ENCODE measurements at regions not wholly inside any gene's neighbourhood (a gene's known extent, or its start where the extent isn't known, plus 50 kb on each side); places are given as distances from the start of the nearest gene placed in this dataset.

DNA sequence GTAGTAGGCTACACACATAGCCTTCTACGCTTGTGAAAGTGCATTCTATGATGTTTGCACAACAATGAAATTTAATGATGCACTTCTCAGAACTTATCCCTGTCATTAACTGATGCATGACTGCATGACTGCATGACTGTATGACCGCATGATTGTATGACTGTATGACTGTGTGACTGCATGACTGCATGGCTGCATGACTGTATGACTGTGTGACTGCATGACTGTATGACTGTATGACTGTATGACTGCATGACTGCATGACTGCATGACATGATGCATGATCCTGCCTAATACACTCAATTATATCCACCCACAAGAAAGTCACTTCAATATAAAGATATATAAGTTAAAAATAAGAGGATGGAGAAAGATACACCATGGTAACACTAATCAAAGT is 365.4 kb upstream of the FSIP2 start:
- Histone ChIP-seq H2AFZ (ENCODE audit: low read length) (no peak overlapping the region), H3K79me1 (ENCODE audit: insufficient read depth, low read depth, low read length, poor library complexity, severe bottlenecking) (no peaks in the 10 kb centered on the region), H3K9me3 (ENCODE audit: control insufficient read depth, low read depth, low read length) (no peaks in the 10 kb centered on the region), H2BK120ac (ENCODE audit: low read depth, low read length, poor library complexity, severe bottlenecking) (no peak overlapping the region), H3K18ac (ENCODE audit: insufficient read length, low read depth, low read length) (no peak overlapping the region), H3K4me2 (ENCODE audit: insufficient read depth, insufficient read length, low read length) (no peak overlapping the region), H4K91ac (ENCODE audit: insufficient read length, low read depth, low read length) (no peak overlapping the region), H3K23me2 (ENCODE audit: insufficient read length, low read depth, low read length, poor library complexity, severe bottlenecking) (no peaks in the 10 kb centered on the region), H3K14ac (ENCODE audit: insufficient read depth, low read length) (no peak overlapping the region), H3K27me3 (ENCODE audit: insufficient read depth, low read length) (no peaks in the 10 kb centered on the region), H4K5ac (ENCODE audit: insufficient read length, low read depth, low read length) (peak overlapping the region; percentile 29), H3T11ph (ENCODE audit: low read length) (no peak overlapping the region), H2BK12ac (ENCODE audit: insufficient read length, low read depth, low read length) (no peak overlapping the region), H2BK15ac (ENCODE audit: low read depth, low read length) (no peak overlapping the region), H2BK5ac (ENCODE audit: insufficient read length, low read length) (no peak overlapping the region), H3K79me2 (ENCODE audit: insufficient read depth, low read length) (no peaks in the 10 kb centered on the region), H2AK5ac (ENCODE audit: insufficient read length, low read length) (no peak overlapping the region), H3K56ac (ENCODE audit: insufficient read length, low read depth, low read length) (no peak overlapping the region), H2BK20ac (ENCODE audit: low read depth, low read length, poor library complexity, severe bottlenecking) (no peak overlapping the region), H3K4ac (ENCODE audit: low read depth, low read length) (no peak overlapping the region), H3K9ac (ENCODE audit: extremely low read depth, insufficient read length, low read length) (no peak overlapping the region), H3K23ac (ENCODE audit: insufficient read length, low read depth, low read length) (no peak overlapping the region), H3K4me1 (ENCODE audit: insufficient read depth, low read length) (no peaks in the 10 kb centered on the region), H4K8ac (replicated peaks; ENCODE audit: insufficient read length, low read depth, low read length) (no peak overlapping the region), H3K27ac (ENCODE audit: insufficient read length, low read depth, low read length) (no peak overlapping the region), H4K20me1 (ENCODE audit: control insufficient read depth, insufficient read depth, insufficient read length) (no peaks in the 10 kb centered on the region)
- Mint-ChIP-seq H3K4me1 (no peaks in the 10 kb centered on the region), H3K4me3 (no peak overlapping the region), H3K27ac (no peak overlapping the region), H3K36me3 (ENCODE audit: insufficient read depth in 1 of 3, low read depth in 3 of 3) (no peaks in the 10 kb centered on the region), H3K27me3 (ENCODE audit: low read depth) (no peaks in the 10 kb centered on the region), H3K9me3 (no peaks in the 10 kb centered on the region)
- no peak for DNase-seq
- no CpG with 5 or more reads among the region's 2 CpGs for WGBS (ENCODE audit: extremely low coverage, insufficient read length, low lambda C conversion rate)
- TF ChIP-seq, protein P1, sequence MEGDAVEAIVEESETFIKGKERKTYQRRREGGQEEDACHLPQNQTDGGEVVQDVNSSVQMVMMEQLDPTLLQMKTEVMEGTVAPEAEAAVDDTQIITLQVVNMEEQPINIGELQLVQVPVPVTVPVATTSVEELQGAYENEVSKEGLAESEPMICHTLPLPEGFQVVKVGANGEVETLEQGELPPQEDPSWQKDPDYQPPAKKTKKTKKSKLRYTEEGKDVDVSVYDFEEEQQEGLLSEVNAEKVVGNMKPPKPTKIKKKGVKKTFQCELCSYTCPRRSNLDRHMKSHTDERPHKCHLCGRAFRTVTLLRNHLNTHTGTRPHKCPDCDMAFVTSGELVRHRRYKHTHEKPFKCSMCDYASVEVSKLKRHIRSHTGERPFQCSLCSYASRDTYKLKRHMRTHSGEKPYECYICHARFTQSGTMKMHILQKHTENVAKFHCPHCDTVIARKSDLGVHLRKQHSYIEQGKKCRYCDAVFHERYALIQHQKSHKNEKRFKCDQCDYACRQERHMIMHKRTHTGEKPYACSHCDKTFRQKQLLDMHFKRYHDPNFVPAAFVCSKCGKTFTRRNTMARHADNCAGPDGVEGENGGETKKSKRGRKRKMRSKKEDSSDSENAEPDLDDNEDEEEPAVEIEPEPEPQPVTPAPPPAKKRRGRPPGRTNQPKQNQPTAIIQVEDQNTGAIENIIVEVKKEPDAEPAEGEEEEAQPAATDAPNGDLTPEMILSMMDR (conservative IDR thresholded peaks at IDR 0.05): no peak

All from H9 (cell line).